OCI-LY1 (cell line): ENCODE measurements at regions not wholly inside any gene's neighbourhood (a gene's known extent, or its start where the extent isn't known, plus 50 kb on each side); places are given as distances from the start of the nearest gene placed in this dataset.

Experiments
- H2AFZ ChIP-seq: fragments of 200-600 bp; sonication (generic), shearing (Covaris generic); 2 replicates; pipeline ENCODE4 v1.6.0; 2014; ENCODE audit warnings: antibody characterized with exemption, mild to moderate bottlenecking, low read length
- H3F3A ChIP-seq: fragments of 200-600 bp; sonication (generic), shearing (Covaris generic); 2 replicates; pipeline ENCODE4 v1.6.0; 2014; ENCODE audit warnings: mild to moderate bottlenecking, antibody characterized with exemption, low read length, moderate library complexity; ENCODE audit not compliant: insufficient read depth
- H3K27ac ChIP-seq: fragments of 200-600 bp; sonication (generic); 2 replicates; pipeline ENCODE4 v1.5.1; 2014; ENCODE audit warnings: low read length, mixed run types, mild to moderate bottlenecking, low read depth; ENCODE audit not compliant: poor library complexity, severe bottlenecking
- H3K27me3 ChIP-seq: fragments of 200-600 bp; sonication (generic); 2 replicates; pipeline ENCODE4 v1.6.0; 2014; ENCODE audit warnings: antibody characterized with exemption, mild to moderate bottlenecking, low read length, moderate library complexity; ENCODE audit not compliant: insufficient read depth
- H3K36me3 ChIP-seq: fragments of 200-600 bp; sonication (generic); 2 replicates; pipeline ENCODE4 v1.6.1; 2014; ENCODE audit warnings: mild to moderate bottlenecking, antibody characterized with exemption, low read length, moderate library complexity, mixed read lengths; ENCODE audit not compliant: insufficient read depth
- H3K4me1 ChIP-seq: fragments of 200-600 bp; sonication (generic); 2 replicates; pipeline ENCODE4 v1.5.1; 2014; ENCODE audit warnings: mild to moderate bottlenecking, low read length, moderate library complexity; ENCODE audit not compliant: insufficient read depth, severe bottlenecking
- H3K4me2 ChIP-seq: fragments of 200-600 bp; sonication (generic), shearing (Covaris generic); 2 replicates; pipeline ENCODE4 v1.6.1; 2014; ENCODE audit warnings: low read length
- H3K4me3 ChIP-seq: fragments of 200-600 bp; sonication (generic); 2 replicates; pipeline ENCODE4 v1.5.1; 2014; ENCODE audit warnings: low read length, low read depth, mild to moderate bottlenecking, mixed read lengths; ENCODE audit not compliant: poor library complexity, severe bottlenecking
- H3K79me2 ChIP-seq: fragments of 200-600 bp; shearing (Covaris generic); 2 replicates; pipeline ENCODE4 v1.6.1; 2016; ENCODE audit warnings: mixed run types, low read length, mixed read lengths; ENCODE audit not compliant: insufficient read depth
- H3K9ac ChIP-seq: fragments of 200-600 bp; sonication (generic), shearing (Covaris generic); 2 replicates; pipeline ENCODE4 v1.6.1; 2014; ENCODE audit warnings: mild to moderate bottlenecking, low read length, mixed read lengths
- H3K9me2 ChIP-seq: fragments of 200-600 bp; sonication (generic), shearing (Covaris generic); 2 replicates; pipeline ENCODE4 v1.6.1; 2014; ENCODE audit warnings: low read depth, mild to moderate bottlenecking, low read length, mixed read lengths
- H3K9me3 ChIP-seq: fragments of 200-600 bp; shearing (Covaris generic); 2 replicates; pipeline ENCODE4 v1.6.1; 2014; ENCODE audit warnings: low read length, mixed read lengths
- H4K20me1 ChIP-seq: fragments of 200-600 bp; sonication (generic), shearing (Covaris generic); 2 replicates; pipeline ENCODE4 v1.6.0; 2016; ENCODE audit warnings: mild to moderate bottlenecking, low read length; ENCODE audit not compliant: insufficient read depth
- CTCF ChIP-seq: fragments of 200-600 bp; sonication (generic), shearing (Covaris generic); IDR thresholded peaks from 2 replicates; pipeline ENCODE4 v1.5.1; 2017; ENCODE audit warnings: mild to moderate bottlenecking, antibody characterized with exemption, low read length, moderate library complexity, mixed read lengths
- EZH2 ChIP-seq: fragments of 200-600 bp; sonication (generic), shearing (Covaris generic); IDR thresholded peaks from 2 replicates; pipeline ENCODE4 v1.8.0; 2017; ENCODE audit warnings: borderline replicate concordance, mixed run types, mild to moderate bottlenecking, antibody characterized with exemption, low read length, moderate library complexity, mixed read lengths

GRCh38 chr10:123464430-123465323, 201.5 kb upstream of the GPR26 start:
- H3K4me3 ChIP-seq = no peak overlapping the region
- H3K79me2 ChIP-seq = no peaks in the 10 kb centered on the region
- H3K27me3 ChIP-seq = peaks cover 4% of the 10 kb centered on the region; the same call in 1 of the 2 replicates
- H2AFZ ChIP-seq = no peak overlapping the region
- no peaks in the 10 kb centered on the region for H3K9me3 ChIP-seq
- H3K27ac ChIP-seq = no peak overlapping the region
- no peak overlapping the region for H3K9ac ChIP-seq
- H3K9me2 ChIP-seq = no peaks in the 10 kb centered on the region
- H3F3A ChIP-seq = no peaks in the 10 kb centered on the region
- no peaks in the 10 kb centered on the region for H3K36me3 ChIP-seq
- TF ChIP-seq CTCF = no peak
- no peak for TF ChIP-seq EZH2
- H3K4me2 ChIP-seq = no peak overlapping the region
- no peaks in the 10 kb centered on the region for H4K20me1 ChIP-seq
- no peaks in the 10 kb centered on the region for H3K4me1 ChIP-seq

GRCh38 chr10:123470336-123470921, 195.7 kb upstream of the GPR26 start:
- TF ChIP-seq CTCF = no peak
- no peak for TF ChIP-seq EZH2
- no peaks in the 10 kb centered on the region for H3F3A ChIP-seq
- H3K4me2 ChIP-seq = no peak overlapping the region
- H3K9me3 ChIP-seq = no peaks in the 10 kb centered on the region
- no peaks in the 10 kb centered on the region for H4K20me1 ChIP-seq
- no peaks in the 10 kb centered on the region for H3K79me2 ChIP-seq
- H3K9me2 ChIP-seq = no peaks in the 10 kb centered on the region
- no peak overlapping the region for H2AFZ ChIP-seq
- no peak overlapping the region for H3K27ac ChIP-seq
- peaks cover 4% of the 10 kb centered on the region; the same call in 1 of the 2 replicates for H3K27me3 ChIP-seq
- H3K4me3 ChIP-seq = no peak overlapping the region
- H3K9ac ChIP-seq = no peak overlapping the region
- no peaks in the 10 kb centered on the region for H3K36me3 ChIP-seq
- H3K4me1 ChIP-seq = no peaks in the 10 kb centered on the region

- no peaks in the 10 kb centered on the region for H3F3A ChIP-seq
- H3K9me2 ChIP-seq = no peaks in the 10 kb centered on the region
- no peaks in the 10 kb centered on the region for H4K20me1 ChIP-seq
- peaks cover 4% of the 10 kb centered on the region; the same call in 1 of the 2 replicates for H3K27me3 ChIP-seq
- H3K79me2 ChIP-seq = no peaks in the 10 kb centered on the region
- no peak for TF ChIP-seq EZH2
- no peak for TF ChIP-seq CTCF
- no peak overlapping the region for H2AFZ ChIP-seq
- no peak overlapping the region for H3K27ac ChIP-seq
- H3K9me3 ChIP-seq = no peaks in the 10 kb centered on the region
- H3K4me2 ChIP-seq = no peak overlapping the region
- no peak overlapping the region for H3K4me3 ChIP-seq
- H3K4me1 ChIP-seq = no peaks in the 10 kb centered on the region
- H3K36me3 ChIP-seq = no peaks in the 10 kb centered on the region
- H3K9ac ChIP-seq = no peak overlapping the region
Measured at GRCh38 chr10:123471811-123472210, 194.3 kb upstream of the GPR26 start.
